GM12874 (cell line): ENCODE measurements at regions not wholly inside any gene's neighbourhood (a gene's known extent, or its start where the extent isn't known, plus 50 kb on each side); places are given as distances from the start of the nearest gene placed in this dataset.

Source experiments
- CTCF ChIP-seq: IDR thresholded peaks from 2 replicates; pipeline ENCODE4 v1.5.1; 2011; ENCODE audit warnings: low read depth, mild to moderate bottlenecking, control low read depth, low read length, moderate library complexity; ENCODE audit not compliant: insufficient read depth

- TF ChIP-seq CTCF: no peak
Observed at GRCh38 chr3:4045756-4046155, 246.5 kb downstream of the LRRN1 start.

- TF ChIP-seq CTCF: no peak
Observed at GRCh38 chr3:4047366-4047765, 248.1 kb downstream of the LRRN1 start.

- TF ChIP-seq CTCF: no peak
Observed at GRCh38 chr3:4052706-4053105, 250.5 kb upstream of the SETMAR start.

GRCh38 chr3:4053975-4054374 is 249.2 kb upstream of the SETMAR start:
- no peak for TF ChIP-seq CTCF

GRCh38 chr3:4060064-4060463 is 243.1 kb upstream of the SETMAR start:
- TF ChIP-seq CTCF: no peak

GRCh38 chr3:4060603-4061002 is 242.6 kb upstream of the SETMAR start:
- TF ChIP-seq CTCF: no peak

GRCh38 chr3:4061195-4061594 is 242.0 kb upstream of the SETMAR start:
- no peak for TF ChIP-seq CTCF
